ENCODE measurements at regions not wholly inside any gene's neighbourhood (a gene's known extent, or its start where the extent isn't known, plus 50 kb on each side); places are given as distances from the start of the nearest gene placed in this dataset.

DNA sequence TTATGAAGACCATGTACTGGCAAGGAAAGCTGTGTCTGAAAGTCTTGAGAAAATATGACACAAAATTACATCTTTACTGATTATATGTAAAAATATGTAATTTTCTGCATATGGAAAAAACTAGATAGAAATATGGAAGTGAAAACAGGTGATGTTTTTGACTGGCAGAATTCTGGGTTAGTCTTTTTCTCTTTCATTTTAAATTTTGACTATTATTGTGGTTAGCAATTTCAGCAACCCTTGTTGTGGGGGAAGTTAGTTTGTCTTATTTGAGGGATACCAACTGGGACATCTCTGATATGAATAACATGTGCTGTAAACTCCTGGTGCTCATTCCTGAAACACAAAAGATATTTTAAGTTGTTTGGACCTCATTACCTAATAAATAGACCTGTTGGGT is 49.9 kb upstream of the CPEB2 start:
- Histone ChIP-seq H3K4me1 (ENCODE audit: control insufficient read depth, insufficient read depth, low read length) (no peaks in the 10 kb centered on the region), H3K27ac (ENCODE audit: low read depth, low read length) (no peak overlapping the region), H3K27me3 (ENCODE audit: control insufficient read depth, insufficient read depth, low read length) (no peaks in the 10 kb centered on the region), H3K9ac (ENCODE audit: low read length) (no peak overlapping the region), H3K36me3 (ENCODE audit: control insufficient read depth, insufficient read depth, low read length) (no peaks in the 10 kb centered on the region), H3K4me3 (ENCODE audit: low read length) (no peak overlapping the region)

All from rectal smooth muscle tissue (tissue), 1 donor.